BE2C (cell line): ENCODE measurements at regions not wholly inside any gene's neighbourhood (a gene's known extent, or its start where the extent isn't known, plus 50 kb on each side); places are given as distances from the start of the nearest gene placed in this dataset.

Experiments
- DNase-seq: peaks from one replicate; pipeline ENCODE4 v3.0.0-alpha.2; 2020
- H3K27me3 ChIP-seq: fragments of 250-450 bp; sonication (Bioruptor Pico); 2 replicates; pipeline ENCODE4 v1.5.1; 2020; ENCODE audit warnings: mild to moderate bottlenecking
- H3K36me3 ChIP-seq: fragments of 250-450 bp; sonication (Bioruptor Pico); 2 replicates; pipeline ENCODE4 v1.5.1; 2020; ENCODE audit warnings: mild to moderate bottlenecking
- H3K4me1 ChIP-seq: fragments of 250-450 bp; sonication (Bioruptor Pico); 2 replicates; pipeline ENCODE4 v1.5.1; 2020
- H3K4me3 ChIP-seq: 2 replicates; pipeline ENCODE4 v1.5.1; 2011; ENCODE audit warnings: low read depth, low read length
- H3K9me3 ChIP-seq: fragments of 250-450 bp; sonication (Bioruptor Pico); 2 replicates; pipeline ENCODE4 v1.5.1; 2020
- TF ChIP-seq, protein P1 (sequence below): IDR thresholded peaks from 2 replicates; pipeline ENCODE4 v1.5.1; 2012; ENCODE audit warnings: mild to moderate bottlenecking, low read depth, low read length

- Histone ChIP-seq H3K9me3 (no peaks in the 10 kb centered on the region), H3K4me3 (no peak overlapping the region), H3K36me3 (no peaks in the 10 kb centered on the region), H3K4me1 (no peaks in the 10 kb centered on the region; the same call in 1 of the 2 replicates), H3K27me3 (no peaks in the 10 kb centered on the region)
- DNase-seq = peak; percentile 37
- TF ChIP-seq, protein P1, sequence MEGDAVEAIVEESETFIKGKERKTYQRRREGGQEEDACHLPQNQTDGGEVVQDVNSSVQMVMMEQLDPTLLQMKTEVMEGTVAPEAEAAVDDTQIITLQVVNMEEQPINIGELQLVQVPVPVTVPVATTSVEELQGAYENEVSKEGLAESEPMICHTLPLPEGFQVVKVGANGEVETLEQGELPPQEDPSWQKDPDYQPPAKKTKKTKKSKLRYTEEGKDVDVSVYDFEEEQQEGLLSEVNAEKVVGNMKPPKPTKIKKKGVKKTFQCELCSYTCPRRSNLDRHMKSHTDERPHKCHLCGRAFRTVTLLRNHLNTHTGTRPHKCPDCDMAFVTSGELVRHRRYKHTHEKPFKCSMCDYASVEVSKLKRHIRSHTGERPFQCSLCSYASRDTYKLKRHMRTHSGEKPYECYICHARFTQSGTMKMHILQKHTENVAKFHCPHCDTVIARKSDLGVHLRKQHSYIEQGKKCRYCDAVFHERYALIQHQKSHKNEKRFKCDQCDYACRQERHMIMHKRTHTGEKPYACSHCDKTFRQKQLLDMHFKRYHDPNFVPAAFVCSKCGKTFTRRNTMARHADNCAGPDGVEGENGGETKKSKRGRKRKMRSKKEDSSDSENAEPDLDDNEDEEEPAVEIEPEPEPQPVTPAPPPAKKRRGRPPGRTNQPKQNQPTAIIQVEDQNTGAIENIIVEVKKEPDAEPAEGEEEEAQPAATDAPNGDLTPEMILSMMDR = no peak
These were observed 106.6 kb upstream of the ID2 start for GRCh38 chr2:8575038-8575833.

GRCh38 chr2:8575834-8576423, 105.9 kb upstream of the ID2 start:
- DNase-seq = no peak
- Histone ChIP-seq H3K4me1 (no peaks in the 10 kb centered on the region; the same call in 1 of the 2 replicates), H3K4me3 (no peak overlapping the region), H3K27me3 (no peaks in the 10 kb centered on the region), H3K36me3 (no peaks in the 10 kb centered on the region), H3K9me3 (no peaks in the 10 kb centered on the region)
- TF ChIP-seq, protein P1 = no peak

DNA sequence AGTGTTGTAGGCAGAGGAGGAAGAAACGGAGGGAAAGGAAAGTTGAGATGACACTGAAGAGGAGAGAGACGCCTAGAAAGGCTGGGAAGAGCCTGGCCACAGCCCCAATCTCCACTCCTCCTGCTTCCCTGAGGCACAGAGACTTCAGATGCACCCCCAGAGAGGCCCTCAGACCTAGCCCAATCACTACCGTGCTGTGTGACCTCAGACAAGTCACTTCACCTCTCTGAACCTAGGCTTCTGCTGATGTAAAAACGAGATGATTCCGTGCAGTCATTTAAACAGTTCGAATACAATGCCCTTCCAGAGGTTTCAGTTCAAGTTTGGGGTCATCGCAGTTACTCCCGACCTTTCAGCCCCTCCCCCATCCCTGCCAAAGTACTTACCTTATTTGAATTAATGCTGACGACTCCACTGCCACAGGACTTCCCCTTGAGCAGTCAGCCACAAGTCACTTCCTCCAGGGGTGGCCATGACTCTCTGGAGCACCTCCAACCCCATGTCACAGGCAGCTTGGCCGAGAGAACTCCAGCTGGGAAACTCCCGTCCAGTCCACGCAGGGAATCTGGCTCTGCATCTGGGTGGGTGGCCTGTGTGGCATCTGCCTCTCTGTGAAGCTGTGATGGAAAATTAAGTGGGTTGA, 105.2 kb upstream of the ID2 start:
- no peak for DNase-seq
- Histone ChIP-seq H3K9me3 (no peaks in the 10 kb centered on the region), H3K4me1 (no peaks in the 10 kb centered on the region; the same call in 1 of the 2 replicates), H3K27me3 (no peaks in the 10 kb centered on the region), H3K4me3 (no peak overlapping the region), H3K36me3 (no peaks in the 10 kb centered on the region)
- TF ChIP-seq, protein P1 = no peak

- Histone ChIP-seq H3K9me3 (no peaks in the 10 kb centered on the region), H3K4me3 (no peak overlapping the region), H3K36me3 (no peaks in the 10 kb centered on the region), H3K4me1 (no peaks in the 10 kb centered on the region; the same call in 1 of the 2 replicates), H3K27me3 (no peaks in the 10 kb centered on the region)
- TF ChIP-seq, protein P1 = no peak
- DNase-seq = no peak
These were observed 104.3 kb upstream of the ID2 start for GRCh38 chr2:8577573-8577972.

DNA sequence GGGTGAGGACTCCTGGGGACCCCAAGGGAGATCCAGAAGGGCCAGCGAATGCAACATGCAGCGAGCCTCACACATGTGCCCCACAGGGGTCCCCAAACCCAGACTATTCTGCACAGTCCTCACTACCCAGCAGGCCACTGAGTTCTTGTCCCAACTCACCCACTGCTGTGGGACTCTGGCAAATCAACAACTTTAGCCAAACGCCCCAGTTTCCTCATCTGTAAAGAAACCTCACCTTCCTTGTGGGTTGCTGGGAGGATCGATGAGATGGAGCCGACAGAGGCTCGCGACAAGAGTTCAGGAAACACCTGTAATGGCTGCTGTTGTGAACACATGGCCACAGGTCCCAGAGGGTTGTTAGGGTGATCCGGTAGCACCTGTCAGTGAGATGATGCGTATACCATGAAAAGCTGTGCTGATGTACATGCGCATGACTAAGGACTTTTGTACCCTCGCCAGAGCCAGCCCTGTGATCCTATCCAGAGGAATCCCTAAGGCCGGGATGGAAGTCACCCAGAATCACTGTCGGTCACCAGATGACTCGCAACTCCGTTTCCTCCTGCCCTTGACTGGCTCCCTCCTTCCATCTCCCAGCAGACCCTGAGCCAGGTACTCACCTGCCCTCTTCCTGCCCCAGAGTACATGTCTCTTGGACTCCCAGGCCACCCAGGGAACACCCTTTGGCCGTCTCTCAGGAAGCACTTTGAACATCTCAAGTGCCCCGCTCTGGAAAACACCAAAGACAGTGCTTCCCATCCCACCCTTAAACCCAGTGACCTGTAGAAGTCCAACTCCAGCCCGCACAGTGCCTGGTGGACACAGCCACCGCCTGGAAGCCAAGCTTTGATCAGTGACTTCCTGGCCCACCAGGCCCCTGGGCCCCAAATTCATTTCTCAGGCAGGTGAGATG, 103.3 kb upstream of the ID2 start:
- H3K36me3 ChIP-seq = no peaks in the 10 kb centered on the region
- H3K4me1 ChIP-seq = no peaks in the 10 kb centered on the region; the same call in 1 of the 2 replicates
- no peak for DNase-seq
- no peak overlapping the region for H3K4me3 ChIP-seq
- TF ChIP-seq, protein P1 = no peak
- H3K9me3 ChIP-seq = no peaks in the 10 kb centered on the region
- H3K27me3 ChIP-seq = no peaks in the 10 kb centered on the region
